ENCODE measurements at regions not wholly inside any gene's neighbourhood (a gene's known extent, or its start where the extent isn't known, plus 50 kb on each side); places are given as distances from the start of the nearest gene placed in this dataset.

DNA sequence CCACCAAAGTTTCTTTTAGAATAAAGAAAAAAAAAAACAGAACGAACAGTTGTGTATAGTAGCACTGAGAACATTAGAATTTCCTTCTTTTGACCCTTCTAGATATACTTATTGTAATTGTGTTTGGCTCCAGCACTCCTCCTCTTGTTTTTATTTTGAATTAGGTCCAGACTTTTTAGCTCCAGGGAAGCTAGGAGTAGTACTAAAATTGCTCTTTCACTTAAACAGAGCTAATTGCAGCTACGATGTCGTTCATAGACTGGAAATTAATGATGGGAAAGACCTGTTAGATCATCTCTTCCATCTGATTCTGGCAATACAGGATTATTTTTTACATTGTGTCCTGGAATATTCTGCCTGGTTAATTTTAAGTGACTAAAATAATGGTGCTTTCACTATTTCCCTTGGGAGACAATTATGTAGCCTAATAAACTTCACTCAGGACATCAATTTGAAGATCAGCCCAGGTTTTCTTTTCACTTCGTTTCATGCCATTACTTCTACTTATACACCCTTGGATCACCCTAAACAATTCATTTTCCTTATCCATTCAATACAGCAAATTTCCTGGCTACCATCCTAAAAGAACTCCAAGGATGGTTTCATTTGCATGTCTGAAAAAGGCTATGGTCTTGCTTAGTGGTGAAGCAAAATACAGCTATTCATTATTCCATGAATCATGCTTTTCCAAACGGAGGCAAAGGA, 480.8 kb upstream of the TECRL start:
- TF ChIP-seq, protein P1, sequence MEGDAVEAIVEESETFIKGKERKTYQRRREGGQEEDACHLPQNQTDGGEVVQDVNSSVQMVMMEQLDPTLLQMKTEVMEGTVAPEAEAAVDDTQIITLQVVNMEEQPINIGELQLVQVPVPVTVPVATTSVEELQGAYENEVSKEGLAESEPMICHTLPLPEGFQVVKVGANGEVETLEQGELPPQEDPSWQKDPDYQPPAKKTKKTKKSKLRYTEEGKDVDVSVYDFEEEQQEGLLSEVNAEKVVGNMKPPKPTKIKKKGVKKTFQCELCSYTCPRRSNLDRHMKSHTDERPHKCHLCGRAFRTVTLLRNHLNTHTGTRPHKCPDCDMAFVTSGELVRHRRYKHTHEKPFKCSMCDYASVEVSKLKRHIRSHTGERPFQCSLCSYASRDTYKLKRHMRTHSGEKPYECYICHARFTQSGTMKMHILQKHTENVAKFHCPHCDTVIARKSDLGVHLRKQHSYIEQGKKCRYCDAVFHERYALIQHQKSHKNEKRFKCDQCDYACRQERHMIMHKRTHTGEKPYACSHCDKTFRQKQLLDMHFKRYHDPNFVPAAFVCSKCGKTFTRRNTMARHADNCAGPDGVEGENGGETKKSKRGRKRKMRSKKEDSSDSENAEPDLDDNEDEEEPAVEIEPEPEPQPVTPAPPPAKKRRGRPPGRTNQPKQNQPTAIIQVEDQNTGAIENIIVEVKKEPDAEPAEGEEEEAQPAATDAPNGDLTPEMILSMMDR (IDR thresholded peaks at IDR 0.05; ENCODE audit: borderline replicate concordance, insufficient read depth, low read depth, low read length), result no peak
- no peak overlapping the region for H3K4me3 ChIP-seq (ENCODE audit: low read depth, low read length)

DNA sequence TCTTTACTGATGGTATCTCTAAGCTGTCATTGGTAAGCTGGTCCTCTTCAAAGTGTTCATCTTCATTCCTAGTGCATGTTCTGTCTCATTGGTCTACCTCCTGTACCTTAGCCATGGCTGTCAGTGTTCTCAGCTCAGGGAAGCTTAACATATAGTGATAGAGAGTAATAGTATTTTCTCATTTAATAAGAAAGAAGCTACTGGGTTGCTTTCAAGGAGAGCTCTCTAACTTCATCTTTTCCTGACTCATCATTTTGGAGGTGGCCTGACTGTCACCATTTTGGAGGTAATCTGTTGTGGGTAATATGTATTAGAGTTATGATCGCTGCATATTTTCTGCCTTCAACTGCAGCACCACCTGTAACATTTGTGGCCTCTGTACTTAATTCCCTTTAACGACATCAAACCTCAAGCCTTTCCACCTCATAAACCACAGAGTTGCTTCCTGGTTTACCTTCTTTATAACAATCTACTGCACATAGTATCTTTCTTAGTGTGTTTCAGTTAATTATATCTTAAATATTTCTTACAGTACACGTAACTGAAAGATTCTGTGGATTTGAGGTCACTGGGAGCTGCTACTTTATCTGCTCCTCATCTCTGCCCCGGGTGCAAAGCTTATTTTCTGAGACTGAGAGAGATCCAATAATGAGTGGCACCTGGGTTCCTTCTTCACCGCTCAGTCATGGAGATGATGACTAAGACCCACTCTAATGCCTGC, 474.0 kb upstream of the TECRL start:
- no peak overlapping the region for H3K4me3 ChIP-seq (ENCODE audit: low read depth, low read length)
- TF ChIP-seq, protein P1 (IDR thresholded peaks at IDR 0.05; ENCODE audit: borderline replicate concordance, insufficient read depth, low read depth, low read length), result no peak

DNA sequence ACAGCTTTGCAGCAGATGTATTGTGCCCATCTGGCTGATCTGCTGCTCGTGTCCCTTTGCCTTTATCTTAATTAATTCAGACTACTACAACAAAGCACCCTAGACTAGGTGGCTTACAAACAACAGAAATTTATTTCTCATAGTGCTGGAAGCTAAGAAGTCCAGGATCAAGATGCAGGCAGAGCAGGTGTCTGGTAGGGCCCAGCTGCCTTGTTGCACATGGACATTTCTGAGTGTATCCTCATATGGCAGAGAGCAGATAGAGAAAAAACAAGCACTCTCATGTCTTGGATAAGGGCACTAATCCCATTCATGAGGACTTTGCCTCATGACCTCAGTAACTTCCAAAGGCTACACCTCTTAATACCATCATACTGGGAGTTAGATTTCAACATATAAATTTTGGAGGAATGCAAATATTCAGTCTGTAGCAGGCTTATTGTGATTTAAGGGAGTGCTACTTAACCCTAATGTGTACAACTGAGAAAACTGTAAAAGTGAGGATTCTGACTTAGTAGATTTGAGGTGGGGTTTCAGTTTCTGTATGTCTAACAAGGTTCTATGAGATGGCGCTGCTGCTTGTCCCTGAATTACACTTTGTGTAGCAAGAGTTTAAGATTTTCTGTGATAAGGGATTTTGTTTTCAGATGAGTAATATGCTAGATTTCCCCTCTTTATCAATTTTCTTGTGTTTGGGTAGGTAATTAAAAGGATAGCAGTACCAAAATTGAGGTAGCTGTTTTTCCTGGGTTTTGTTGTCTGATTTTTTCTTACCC, 473.2 kb upstream of the TECRL start:
- TF ChIP-seq, protein P1 (IDR thresholded peaks at IDR 0.05; ENCODE audit: borderline replicate concordance, insufficient read depth, low read depth, low read length), result no peak
- no peak overlapping the region for H3K4me3 ChIP-seq (ENCODE audit: low read depth, low read length)

DNA sequence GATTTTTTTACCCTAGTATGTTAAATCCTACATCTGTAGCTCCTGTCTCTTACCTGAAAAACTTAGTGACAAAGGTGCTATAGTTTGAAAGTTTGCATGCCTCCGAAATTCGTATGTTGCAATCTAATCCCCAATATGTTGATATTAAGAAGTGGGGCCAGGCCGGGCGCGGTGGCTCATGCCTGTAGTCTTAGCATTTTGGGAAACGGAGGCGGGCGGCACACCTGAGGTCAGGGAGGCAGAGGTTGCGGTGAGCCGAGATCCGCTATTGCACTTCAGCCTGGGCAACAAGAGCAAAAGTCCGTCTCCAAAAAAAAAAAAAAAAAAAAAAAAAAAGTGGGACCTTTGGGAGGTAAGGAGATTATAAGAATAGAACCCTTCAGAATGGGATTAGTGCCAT, 471.3 kb upstream of the TECRL start:
- H3K4me3 ChIP-seq (ENCODE audit: low read depth, low read length), result no peak overlapping the region
- TF ChIP-seq, protein P1 (IDR thresholded peaks at IDR 0.05; ENCODE audit: borderline replicate concordance, insufficient read depth, low read depth, low read length), result no peak

DNA sequence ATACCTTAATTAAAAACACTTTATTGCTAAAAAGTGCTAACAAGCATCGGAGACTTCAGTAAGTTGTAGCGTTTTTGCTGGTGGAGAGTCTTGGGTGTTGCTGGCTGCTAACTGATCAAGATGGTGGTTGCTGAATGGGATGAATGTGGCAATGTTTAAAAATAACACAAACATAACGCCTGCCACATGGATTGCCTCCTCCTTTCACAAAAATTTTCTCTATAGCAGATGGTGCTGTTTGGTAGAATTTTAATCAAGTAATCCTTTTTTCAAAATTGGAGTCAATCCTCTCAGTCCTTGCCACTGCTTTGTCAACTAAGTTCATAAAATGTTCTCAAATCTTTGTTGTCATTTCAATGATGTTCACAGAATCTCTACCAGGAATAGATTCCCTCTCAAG, 466.8 kb upstream of the TECRL start:
- TF ChIP-seq, protein P1 (IDR thresholded peaks at IDR 0.05; ENCODE audit: borderline replicate concordance, insufficient read depth, low read depth, low read length), result no peak
- no peak overlapping the region for H3K4me3 ChIP-seq (ENCODE audit: low read depth, low read length)

DNA sequence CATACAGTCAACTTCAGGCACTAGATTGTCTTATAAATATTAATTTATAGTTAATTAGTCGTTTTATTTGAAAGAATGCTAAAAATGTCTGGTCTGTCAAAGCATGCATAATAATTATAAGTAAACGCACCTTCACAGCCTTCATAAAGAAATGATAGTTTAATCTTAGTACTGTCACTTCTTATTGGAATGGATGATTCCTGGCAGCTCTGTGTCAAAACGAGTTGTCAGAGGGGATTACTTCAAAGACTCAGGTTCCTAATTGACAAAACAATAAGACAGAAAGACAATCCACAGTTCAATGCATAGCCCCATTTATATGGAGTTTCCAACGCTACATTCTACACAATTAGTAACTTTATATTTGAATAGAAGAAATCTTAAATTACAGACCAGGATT, 461.3 kb upstream of the TECRL start:
- no peak overlapping the region for H3K4me3 ChIP-seq (ENCODE audit: low read depth, low read length)
- TF ChIP-seq, protein P1 (IDR thresholded peaks at IDR 0.05; ENCODE audit: borderline replicate concordance, insufficient read depth, low read depth, low read length), result no peak

All from GM12875 (cell line).